D721Med (cell line): ENCODE measurements at regions not wholly inside any gene's neighbourhood (a gene's known extent, or its start where the extent isn't known, plus 50 kb on each side); places are given as distances from the start of the nearest gene placed in this dataset.

Experiments used
- DNase-seq: peaks from one replicate; pipeline ENCODE4 v3.0.0; 2011; ENCODE audit warnings: low spot score; ENCODE audit not compliant: insufficient read length
- FAIRE-seq: peaks from 2 replicates; lab custom pipeline; 2011; peaks lifted over from hg19 to GRCh38; lab: Jason Lieb, UNC
- TF ChIP-seq, protein P1 (sequence below): IDR thresholded peaks from 2 replicates; pipeline ENCODE4 v1.5.1; 2012; ENCODE audit warnings: mild to moderate bottlenecking, control low read depth; ENCODE audit not compliant: insufficient read depth; ENCODE audit errors: missing control alignments

DNA sequence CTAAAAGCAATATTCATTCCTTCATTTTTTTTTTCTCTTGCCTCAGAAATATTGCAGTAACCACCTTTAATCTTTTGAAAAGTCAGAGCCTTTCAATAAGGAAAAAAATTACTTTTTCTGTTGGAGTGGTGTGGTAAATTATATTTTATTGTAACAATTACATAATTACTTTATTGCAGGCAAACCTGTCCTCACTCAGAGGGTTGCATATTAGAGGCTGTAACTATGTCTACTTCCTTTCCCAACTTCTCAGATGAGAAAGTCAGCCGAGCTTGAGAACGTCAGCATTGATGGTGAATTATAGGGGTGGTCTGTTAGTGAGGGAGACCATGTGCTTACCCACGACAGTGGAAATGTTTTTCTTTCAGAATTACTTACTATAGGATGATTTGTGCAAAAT is 611.8 kb downstream of the KIF4B start:
- no peak for DNase-seq
- TF ChIP-seq, protein P1, sequence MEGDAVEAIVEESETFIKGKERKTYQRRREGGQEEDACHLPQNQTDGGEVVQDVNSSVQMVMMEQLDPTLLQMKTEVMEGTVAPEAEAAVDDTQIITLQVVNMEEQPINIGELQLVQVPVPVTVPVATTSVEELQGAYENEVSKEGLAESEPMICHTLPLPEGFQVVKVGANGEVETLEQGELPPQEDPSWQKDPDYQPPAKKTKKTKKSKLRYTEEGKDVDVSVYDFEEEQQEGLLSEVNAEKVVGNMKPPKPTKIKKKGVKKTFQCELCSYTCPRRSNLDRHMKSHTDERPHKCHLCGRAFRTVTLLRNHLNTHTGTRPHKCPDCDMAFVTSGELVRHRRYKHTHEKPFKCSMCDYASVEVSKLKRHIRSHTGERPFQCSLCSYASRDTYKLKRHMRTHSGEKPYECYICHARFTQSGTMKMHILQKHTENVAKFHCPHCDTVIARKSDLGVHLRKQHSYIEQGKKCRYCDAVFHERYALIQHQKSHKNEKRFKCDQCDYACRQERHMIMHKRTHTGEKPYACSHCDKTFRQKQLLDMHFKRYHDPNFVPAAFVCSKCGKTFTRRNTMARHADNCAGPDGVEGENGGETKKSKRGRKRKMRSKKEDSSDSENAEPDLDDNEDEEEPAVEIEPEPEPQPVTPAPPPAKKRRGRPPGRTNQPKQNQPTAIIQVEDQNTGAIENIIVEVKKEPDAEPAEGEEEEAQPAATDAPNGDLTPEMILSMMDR, result no peak
- FAIRE-seq, result no peak

DNA sequence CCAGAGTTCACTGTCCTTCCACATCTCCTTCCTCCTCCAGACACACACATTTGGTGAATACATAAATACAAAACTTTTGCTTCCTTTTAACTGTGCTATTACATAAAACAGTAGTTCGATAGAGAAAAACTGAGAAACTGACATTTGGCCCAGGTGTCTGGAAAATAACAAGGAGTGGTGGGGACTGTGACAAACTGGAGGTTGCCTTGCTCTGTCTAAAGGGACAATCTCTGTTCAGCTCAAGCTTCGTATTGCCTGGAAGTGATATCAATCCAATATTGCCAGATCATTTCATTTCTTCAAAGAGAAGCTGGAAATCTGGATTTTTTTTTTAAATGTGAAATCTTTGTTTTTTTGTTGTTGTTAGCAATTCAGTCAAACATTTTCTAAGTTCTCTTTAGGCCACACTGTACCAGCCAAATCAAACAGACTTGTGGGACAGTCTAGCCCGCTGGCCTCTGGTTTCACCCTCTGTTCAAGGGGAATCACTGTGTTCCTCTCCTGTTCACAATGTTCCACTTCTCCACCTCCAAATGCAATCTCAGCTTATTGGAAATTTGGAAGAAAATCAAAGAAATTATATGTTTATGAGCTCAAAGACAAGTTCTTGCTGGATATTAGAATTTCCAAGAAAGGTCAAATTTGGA is 612.5 kb downstream of the KIF4B start:
- TF ChIP-seq, protein P1, result no peak
- no peak for DNase-seq
- no peak for FAIRE-seq

DNA sequence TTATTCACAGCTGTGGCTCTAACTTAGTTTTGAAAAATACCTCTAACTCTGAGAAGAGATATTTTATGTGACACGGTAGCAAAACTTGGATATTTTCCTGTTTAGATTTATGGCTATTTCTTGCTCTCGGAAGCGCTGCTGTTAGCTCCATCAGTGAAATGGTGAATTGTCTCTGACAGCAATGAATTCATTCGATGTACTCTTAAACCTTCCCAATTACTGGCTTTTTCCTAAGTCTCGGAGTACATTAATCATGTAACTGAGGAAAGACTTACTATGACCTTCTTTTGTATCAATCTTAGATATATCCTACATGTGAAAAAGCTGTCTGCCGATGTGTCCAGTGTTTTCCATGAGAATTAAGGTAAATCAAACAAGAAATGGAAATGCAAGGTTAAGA is 613.0 kb downstream of the KIF4B start:
- DNase-seq, result no peak
- TF ChIP-seq, protein P1, result no peak
- FAIRE-seq, result no peak

DNA sequence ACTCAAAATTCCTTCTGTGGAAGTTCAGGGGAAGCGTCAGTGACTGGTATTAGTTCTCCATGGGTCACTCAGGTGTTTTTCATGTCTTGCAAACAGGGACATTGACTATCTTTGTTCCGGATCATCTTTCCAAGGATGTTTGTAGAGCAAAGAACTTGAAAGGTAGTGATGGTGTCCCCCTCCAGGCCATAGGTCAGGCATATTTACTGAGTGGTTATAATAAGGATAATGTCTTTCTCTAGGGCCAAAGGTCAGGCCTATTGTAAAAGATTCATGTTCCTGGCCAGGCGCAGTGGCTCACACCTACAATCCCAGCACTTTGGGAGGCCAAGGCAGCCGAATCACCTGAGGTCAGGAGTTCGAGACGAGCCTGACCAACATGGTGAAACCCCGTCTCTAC is 614.8 kb downstream of the KIF4B start:
- no peak for DNase-seq
- TF ChIP-seq, protein P1, result no peak
- FAIRE-seq, result no peak

DNA sequence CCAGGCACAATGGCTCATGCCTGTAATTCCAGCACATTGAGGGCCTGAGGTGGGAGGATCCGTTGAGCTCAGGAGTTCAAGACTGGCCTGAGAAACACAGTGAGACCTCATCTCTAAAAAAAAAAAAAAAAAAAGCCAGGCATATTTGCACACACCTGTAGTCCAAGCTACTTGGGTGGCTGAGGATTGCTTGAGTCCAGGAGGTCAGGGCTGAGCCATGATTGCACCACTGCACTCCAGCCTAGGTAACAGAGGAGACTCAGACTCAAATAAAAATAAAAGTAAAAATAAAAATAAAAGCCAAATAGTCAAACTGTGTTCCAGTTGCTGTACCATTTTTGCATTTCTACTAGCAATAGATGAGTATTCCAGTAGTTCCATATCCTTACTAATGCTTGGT is 616.0 kb downstream of the KIF4B start:
- TF ChIP-seq, protein P1, result no peak

DNA sequence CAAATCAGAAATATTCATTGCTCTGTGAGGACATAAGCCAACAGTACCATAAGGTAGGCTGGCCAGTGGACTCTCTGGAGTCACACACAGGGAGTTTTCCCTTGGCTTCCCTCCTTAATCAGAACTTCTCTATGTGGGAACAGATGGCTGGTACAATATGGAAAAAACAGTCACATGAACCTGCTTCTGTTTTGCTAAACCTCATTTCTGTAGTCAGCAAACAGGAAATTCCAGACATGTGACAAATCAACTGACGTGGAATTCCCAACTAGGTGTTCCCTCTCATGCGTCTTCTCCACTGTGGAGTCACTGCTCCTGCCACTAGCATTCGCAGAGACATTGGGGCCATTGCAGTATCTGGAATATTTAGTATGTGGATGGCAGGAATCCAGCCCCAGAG is 617.6 kb downstream of the KIF4B start:
- FAIRE-seq, result no peak
- no peak for DNase-seq
- TF ChIP-seq, protein P1, result no peak

More for the DNA sequence above, 616.0 kb downstream of the KIF4B start:
- no peak for FAIRE-seq
- no peak for DNase-seq

DNA sequence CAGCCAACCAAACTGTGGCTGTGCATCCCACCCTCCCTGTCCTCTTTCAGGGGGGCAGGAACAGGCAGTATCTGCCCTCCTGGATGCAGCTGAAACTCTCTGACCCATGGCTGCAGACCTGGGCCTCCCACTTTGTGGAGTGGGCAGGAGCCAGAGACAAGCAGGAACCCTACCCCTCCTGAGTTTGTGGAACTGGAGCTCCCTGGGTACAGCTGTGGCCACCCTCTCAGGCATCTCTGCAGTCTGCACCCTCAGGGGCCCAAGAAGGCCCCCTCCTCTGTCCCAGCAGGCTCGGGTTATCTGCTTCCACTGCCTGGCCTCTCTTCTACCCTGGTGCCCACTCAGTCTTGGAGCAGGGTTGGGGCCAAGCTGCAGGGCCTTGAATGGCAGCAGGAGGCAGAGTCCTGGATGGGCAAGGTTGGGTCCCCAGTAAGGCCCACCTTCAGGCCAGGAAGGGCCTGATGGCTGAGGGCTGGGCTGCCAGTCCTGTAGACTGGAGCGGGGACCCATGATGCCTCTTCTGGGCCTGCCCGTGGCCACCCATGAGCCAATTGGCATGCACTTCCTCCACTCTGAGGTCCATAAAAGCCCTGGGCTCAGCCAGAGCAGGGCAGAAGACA is 619.9 kb downstream of the KIF4B start:
- TF ChIP-seq, protein P1, result no peak
- DNase-seq, result no peak
- no peak for FAIRE-seq
